Lung (tissue), 11 donors: ENCODE measurements at regions not wholly inside any gene's neighbourhood (a gene's known extent, or its start where the extent isn't known, plus 50 kb on each side); places are given as distances from the start of the nearest gene placed in this dataset.

Experiments
- ATAC-seq: fragments of 200-7000 bp; cut with Tn5 transposase; one replicate; pipeline ENCODE4 v1.9.1; 2020; ENCODE audit warnings: moderate number of reproducible peaks; ENCODE audit not compliant: insufficient read depth, low FRiP score
- DNase-seq, 3 donors: peaks; one replicate each; pipeline ENCODE4 v3.0.0-alpha.2; 2013 to 2017
- H3K27ac ChIP-seq, 2 donors: one replicate each; pipeline ENCODE4 v1.5.1; 2013; ENCODE audit warnings: mild to moderate bottlenecking in 2 of 2, moderate library complexity in 2 of 2, control low read depth in 1 of 2, inconsistent platforms in 1 of 2, low read depth in 1 of 2, low read length in 1 of 2
- H3K27me3 ChIP-seq, 3 donors: one replicate each; pipeline ENCODE4 v1.5.1; 2013; ENCODE audit warnings: low read length in 2 of 3; ENCODE audit not compliant: control insufficient read depth in 3 of 3, insufficient read depth in 3 of 3
- H3K36me3 ChIP-seq, 4 donors: one replicate each; pipeline ENCODE4 v1.5.1; 2013; ENCODE audit warnings: low read length in 4 of 4, mild to moderate bottlenecking in 1 of 4, moderate library complexity in 1 of 4; ENCODE audit not compliant: control insufficient read depth in 4 of 4, insufficient read depth in 4 of 4
- H3K4me1 ChIP-seq, 5 donors: one replicate each; pipeline ENCODE4 v1.5.1; 2013; ENCODE audit warnings: low read length in 5 of 5, mild to moderate bottlenecking in 2 of 5, moderate library complexity in 1 of 5; ENCODE audit not compliant: control insufficient read depth in 5 of 5, insufficient read depth in 5 of 5
- H3K4me3 ChIP-seq: one replicate; pipeline ENCODE4 v1.5.1; 2013; ENCODE audit warnings: mild to moderate bottlenecking, control low read depth, moderate library complexity
- H3K9ac ChIP-seq, 2 donors: one replicate each; pipeline ENCODE4 v1.5.1; 2013; ENCODE audit warnings: low read length in 2 of 2, control low read depth in 1 of 2; ENCODE audit not compliant: insufficient read depth in 1 of 2
- H3K9me3 ChIP-seq, 4 donors: one replicate each; pipeline ENCODE4 v1.5.1; 2013; ENCODE audit warnings: low read length in 3 of 4, mild to moderate bottlenecking in 1 of 4, moderate library complexity in 1 of 4; ENCODE audit not compliant: control insufficient read depth in 4 of 4, insufficient read depth in 3 of 4
- CTCF ChIP-seq: IDR thresholded peaks from 2 replicates; pipeline ENCODE4 v1.5.1; 2012; ENCODE audit warnings: mild to moderate bottlenecking; ENCODE audit errors: control extremely low read depth, extremely low read depth
- WGBS, 2 donors: extraction: QIAGEN DNeasy Blood & Tissue Kit; methylation state at CpG; one replicate each; pipeline ENCODE4 v1.1.7; 2013; 5-methylcytosine and 5-hydroxymethylcytosine counted together
- donor health status: control.
- donor health status: control.
- donor health status: Bipolar disorder and iron deficiency.
- donor health status: healthy.
- donor health status: DM: yes; HTN: yes; CAD: no.

GRCh38 chr7:81611040-81611439, 158.8 kb downstream of the HGF start:
- Histone ChIP-seq H3K36me3 (no peaks in the 10 kb centered on the region), H3K9me3 (peaks cover 0 to 2% (median 0%) of the 10 kb centered on the region in 4 donors), H3K4me1 (no peaks in the 10 kb centered on the region), H3K27ac (no peak overlapping the region), H3K27me3 (no peaks in the 10 kb centered on the region), H3K9ac (no peak overlapping the region), H3K4me3 (no peak overlapping the region)
- TF ChIP-seq CTCF: no peak
- no peak for DNase-seq
- no peak for ATAC-seq
- WGBS, 2 donors: 85 to 88% methylated on average over 27 of the region's 27 CpGs

GRCh38 chr7:81608748-81609382, 161.0 kb downstream of the HGF start:
- Histone ChIP-seq H3K9me3 (peaks cover 0 to 2% (median 0%) of the 10 kb centered on the region in 4 donors), H3K27me3 (no peaks in the 10 kb centered on the region), H3K4me3 (no peak overlapping the region), H3K27ac (no peak overlapping the region), H3K9ac (no peak overlapping the region), H3K4me1 (no peaks in the 10 kb centered on the region), H3K36me3 (no peaks in the 10 kb centered on the region)
- WGBS, 2 donors: 71 to 88% methylated on average over 6 of the region's 6 CpGs
- no peak for TF ChIP-seq CTCF
- DNase-seq: no peak
- ATAC-seq: no peak

- Histone ChIP-seq H3K9me3 (peaks cover 0 to 2% (median 0%) of the 10 kb centered on the region in 4 donors), H3K27me3 (no peaks in the 10 kb centered on the region), H3K9ac (no peak overlapping the region), H3K4me1 (no peaks in the 10 kb centered on the region), H3K4me3 (no peak overlapping the region), H3K27ac (no peak overlapping the region), H3K36me3 (no peaks in the 10 kb centered on the region)
- DNase-seq (no peak), ATAC-seq (no peak)
- TF ChIP-seq CTCF: no peak
Observed at GRCh38 chr7:81607987-81608386, 161.9 kb downstream of the HGF start.
